Prostate gland (tissue), 2 donors: ENCODE measurements at regions not wholly inside any gene's neighbourhood (a gene's known extent, or its start where the extent isn't known, plus 50 kb on each side); places are given as distances from the start of the nearest gene placed in this dataset.

Experiments
- DNase-seq: peaks from one replicate; pipeline ENCODE4 v3.0.0-alpha.2; 2019; ENCODE audit warnings: low spot score
- H3K27ac ChIP-seq, 2 donors: fragments of 200-600 bp; sonication (generic); 2 replicates each; pipeline ENCODE4 v1.5.1; 2017 to 2019
- H3K27me3 ChIP-seq: fragments of 200-600 bp; sonication (generic); replicated peaks from 2 replicates; pipeline ENCODE4 v1.5.1; 2019; ENCODE audit not compliant: insufficient read depth
- H3K36me3 ChIP-seq, 2 donors: fragments of 200-600 bp; sonication (generic); 1 replicate in 1 of 2; 2 replicates in 1 of 2; pipeline versions ENCODE4 v1.5.1 to v1.8.1; 2017 to 2019
- H3K4me1 ChIP-seq: fragments of 200-600 bp; sonication (generic); replicated peaks from 2 replicates; pipeline ENCODE4 v1.5.1; 2019
- H3K4me3 ChIP-seq, 2 donors: fragments of 200-600 bp; sonication (generic); 2 replicates each; pipeline ENCODE4 v1.5.1; 2017 to 2019
- H3K9me3 ChIP-seq: fragments of 200-600 bp; sonication (generic); 2 replicates; pipeline ENCODE4 v1.5.1; 2017
- CTCF ChIP-seq, 4 experiments: fragments of 200-600 bp in 2 of 4; fragments of 450-650 bp in 2 of 4; sonication (generic) in 2 of 4; IDR thresholded peaks; 1 replicate in 3 of 4; 2 replicates in 1 of 4; pipeline ENCODE4 v1.5.1; 2016 to 2019; ENCODE audit warnings: antibody characterized with exemption in 4 of 4, mild to moderate bottlenecking in 2 of 4, moderate library complexity in 2 of 4
- POLR2A ChIP-seq: fragments of 450-650 bp; IDR thresholded peaks from one replicate; pipeline ENCODE4 v1.6.1; 2016; ENCODE audit warnings: antibody characterized with exemption, mild to moderate bottlenecking
- POLR2AphosphoS5 ChIP-seq: sonication (generic); formaldehyde crosslinking; IDR thresholded peaks from one replicate; pipeline ENCODE4 v1.6.1; 2017; ENCODE audit warnings: antibody characterized with exemption
- WGBS: methylation state at CpG from one replicate; pipeline ENCODE4 v1.1.5; 2018; 5-methylcytosine and 5-hydroxymethylcytosine counted together
- intact Hi-C: fragments of 100-400 bp; cut with DNase I; formaldehyde crosslinking; loops from one replicate; pipeline ENCODE4 v1.14.2; 2022

- TF ChIP-seq POLR2AphosphoS5 (no peak), CTCF (IDR thresholded peaks at IDR 0.05) (no peak), POLR2A (no peak)
- no peaks in the 10 kb centered on the region for H3K4me1 ChIP-seq
- no peaks in the 10 kb centered on the region for H3K9me3 ChIP-seq
- no peaks in the 10 kb centered on the region for H3K36me3 ChIP-seq
- DNase-seq = no peak
- H3K27ac ChIP-seq = no peak overlapping the region
- 79% methylated on average over 8 of the region's 8 CpGs for WGBS
- H3K27me3 ChIP-seq = no peaks in the 10 kb centered on the region
- intact Hi-C loops = no loop called here
- no peak overlapping the region for H3K4me3 ChIP-seq
Measured at GRCh38 chrX:20477836-20478524, 211.3 kb upstream of the RPS6KA3 start.

GRCh38 chrX:20477219-20477618, 210.5 kb upstream of the RPS6KA3 start:
- DNase-seq = no peak
- H3K4me3 ChIP-seq = no peak overlapping the region
- no peak overlapping the region for H3K27ac ChIP-seq
- intact Hi-C loops = no loop called here
- H3K27me3 ChIP-seq = no peaks in the 10 kb centered on the region
- H3K4me1 ChIP-seq = no peaks in the 10 kb centered on the region
- H3K9me3 ChIP-seq = no peaks in the 10 kb centered on the region
- no peak for TF ChIP-seq POLR2AphosphoS5
- TF ChIP-seq POLR2A = no peak
- TF ChIP-seq CTCF (IDR thresholded peaks at IDR 0.05) = no peak
- 46% methylated on average over 3 of the region's 3 CpGs for WGBS
- H3K36me3 ChIP-seq = no peaks in the 10 kb centered on the region

- Histone ChIP-seq H3K4me3 (no peak overlapping the region), H3K4me1 (no peaks in the 10 kb centered on the region), H3K27ac (no peak overlapping the region), H3K9me3 (no peaks in the 10 kb centered on the region), H3K27me3 (no peaks in the 10 kb centered on the region), H3K36me3 (no peaks in the 10 kb centered on the region)
- intact Hi-C loops = no loop called here
- no peak for DNase-seq
- TF ChIP-seq CTCF (IDR thresholded peaks at IDR 0.05) (no peak), POLR2A (no peak), POLR2AphosphoS5 (no peak)
- 67% methylated on average over 4 of the region's 4 CpGs for WGBS
Measured at GRCh38 chrX:20472620-20473258, 206.0 kb upstream of the RPS6KA3 start.

GRCh38 chrX:20472148-20472547, 205.4 kb upstream of the RPS6KA3 start:
- H3K4me1 ChIP-seq = no peaks in the 10 kb centered on the region
- no peak overlapping the region for H3K27ac ChIP-seq
- no peaks in the 10 kb centered on the region for H3K36me3 ChIP-seq
- DNase-seq = no peak
- no peak overlapping the region for H3K4me3 ChIP-seq
- TF ChIP-seq CTCF (IDR thresholded peaks at IDR 0.05) (no peak), POLR2AphosphoS5 (no peak), POLR2A (no peak)
- H3K9me3 ChIP-seq = no peaks in the 10 kb centered on the region
- no peaks in the 10 kb centered on the region for H3K27me3 ChIP-seq
- 92% methylated on average over 1 of the region's 1 CpG for WGBS
- intact Hi-C loops = no loop called here

GRCh38 chrX:20471483-20471882, 204.8 kb upstream of the RPS6KA3 start:
- DNase-seq = no peak
- TF ChIP-seq POLR2AphosphoS5 (no peak), CTCF (IDR thresholded peaks at IDR 0.05) (no peak), POLR2A (no peak)
- Histone ChIP-seq H3K36me3 (no peaks in the 10 kb centered on the region), H3K27me3 (no peaks in the 10 kb centered on the region), H3K4me1 (no peaks in the 10 kb centered on the region), H3K27ac (no peak overlapping the region), H3K9me3 (no peaks in the 10 kb centered on the region), H3K4me3 (no peak overlapping the region)
- intact Hi-C loops = no loop called here
